LNCaP clone FGC (cell line): ENCODE measurements at regions not wholly inside any gene's neighbourhood (a gene's known extent, or its start where the extent isn't known, plus 50 kb on each side); places are given as distances from the start of the nearest gene placed in this dataset.
A peak's percentile ranks its signal among the peaks of the same experiment; 100 is the strongest.

Experiments used
- DNase-seq: peaks from one replicate; pipeline ENCODE4 v3.0.0-alpha.2; 2011; ENCODE audit warnings: low read depth
- H3K4me3 ChIP-seq: 2 replicates; pipeline ENCODE4 v1.5.1; 2011; ENCODE audit warnings: mild to moderate bottlenecking, low read depth, low read length, control low read depth
- TF ChIP-seq, protein P1 (sequence below): IDR thresholded peaks from 2 replicates; pipeline ENCODE4 v1.5.1; 2012; ENCODE audit warnings: mild to moderate bottlenecking; ENCODE audit not compliant: control insufficient read depth, insufficient read depth; ENCODE audit errors: extremely low read depth

DNA sequence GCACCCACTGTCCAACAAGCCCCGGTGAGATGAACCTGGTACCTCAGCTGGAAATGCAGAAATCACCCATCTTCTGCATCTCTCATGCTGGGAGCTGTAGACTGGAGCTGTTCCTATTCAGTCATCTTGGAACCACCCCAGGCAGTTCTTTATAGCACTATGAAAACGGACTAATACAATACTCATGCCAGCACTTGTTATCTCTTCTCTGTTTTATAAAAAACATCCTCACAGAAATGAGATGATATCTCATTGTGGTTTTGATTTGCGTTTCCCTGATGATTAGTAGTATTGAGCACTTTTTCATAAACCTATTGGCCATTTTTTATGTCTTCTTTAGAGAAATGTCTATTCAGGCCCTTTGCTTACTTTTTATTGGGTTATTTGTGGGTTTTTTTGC lies 156.2 kb upstream of the ARPP21 start:
- H3K4me3 ChIP-seq = no peak overlapping the region
- TF ChIP-seq, protein P1, sequence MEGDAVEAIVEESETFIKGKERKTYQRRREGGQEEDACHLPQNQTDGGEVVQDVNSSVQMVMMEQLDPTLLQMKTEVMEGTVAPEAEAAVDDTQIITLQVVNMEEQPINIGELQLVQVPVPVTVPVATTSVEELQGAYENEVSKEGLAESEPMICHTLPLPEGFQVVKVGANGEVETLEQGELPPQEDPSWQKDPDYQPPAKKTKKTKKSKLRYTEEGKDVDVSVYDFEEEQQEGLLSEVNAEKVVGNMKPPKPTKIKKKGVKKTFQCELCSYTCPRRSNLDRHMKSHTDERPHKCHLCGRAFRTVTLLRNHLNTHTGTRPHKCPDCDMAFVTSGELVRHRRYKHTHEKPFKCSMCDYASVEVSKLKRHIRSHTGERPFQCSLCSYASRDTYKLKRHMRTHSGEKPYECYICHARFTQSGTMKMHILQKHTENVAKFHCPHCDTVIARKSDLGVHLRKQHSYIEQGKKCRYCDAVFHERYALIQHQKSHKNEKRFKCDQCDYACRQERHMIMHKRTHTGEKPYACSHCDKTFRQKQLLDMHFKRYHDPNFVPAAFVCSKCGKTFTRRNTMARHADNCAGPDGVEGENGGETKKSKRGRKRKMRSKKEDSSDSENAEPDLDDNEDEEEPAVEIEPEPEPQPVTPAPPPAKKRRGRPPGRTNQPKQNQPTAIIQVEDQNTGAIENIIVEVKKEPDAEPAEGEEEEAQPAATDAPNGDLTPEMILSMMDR = no peak
- peak; percentile 53 for DNase-seq

DNA sequence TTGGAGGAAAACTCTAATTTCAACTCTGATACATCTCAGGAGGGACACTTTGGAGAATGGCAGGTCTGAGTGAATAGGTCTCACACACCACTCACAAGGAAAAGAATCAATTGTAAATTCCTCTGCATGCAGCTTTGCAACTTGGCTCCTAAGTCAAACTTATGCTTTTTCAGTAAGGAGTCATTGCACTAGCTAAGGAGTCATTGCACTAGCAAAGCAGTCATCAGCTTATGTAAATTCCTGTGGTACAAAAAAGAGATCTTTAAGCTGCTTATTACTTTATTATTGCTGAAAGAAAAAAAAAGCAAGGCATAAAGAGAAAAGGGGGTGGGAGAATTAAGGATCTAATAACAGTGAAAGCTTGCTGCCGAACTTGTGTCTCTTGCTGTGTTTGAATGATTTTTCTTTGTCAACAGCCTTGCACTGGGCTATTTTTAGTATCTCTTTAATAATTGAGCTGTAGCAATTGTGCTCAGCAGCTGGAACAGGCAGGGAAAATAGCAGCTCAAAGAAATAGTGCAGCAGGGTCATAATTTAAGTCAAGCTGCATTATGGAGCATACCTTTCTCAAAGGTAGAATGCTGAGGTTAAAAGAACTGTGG lies 154.3 kb upstream of the ARPP21 start:
- TF ChIP-seq, protein P1 = no peak
- DNase-seq = no peak

DNA sequence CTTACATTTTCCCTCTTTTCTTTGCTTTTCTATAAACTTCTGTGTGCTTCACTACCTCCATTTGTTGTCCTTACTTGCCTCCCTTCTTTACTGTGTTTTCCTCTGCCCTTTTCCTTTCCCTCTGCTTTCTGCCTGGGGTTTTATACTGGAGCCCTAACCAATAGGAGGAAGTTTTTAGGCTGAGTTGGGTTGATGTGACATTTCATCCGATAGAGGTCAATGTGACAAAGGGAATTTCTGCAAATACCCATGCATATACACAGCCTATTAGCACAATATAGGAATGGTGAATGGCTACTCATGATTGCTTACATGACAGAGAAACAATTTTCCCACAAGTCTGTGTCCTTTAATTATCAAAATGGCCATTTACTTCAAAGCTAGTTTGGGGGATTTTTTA lies 153.0 kb upstream of the ARPP21 start:
- DNase-seq = no peak
- TF ChIP-seq, protein P1 = peak; percentile 22; the same call in 1 of the 2 replicates
- H3K4me3 ChIP-seq = no peak overlapping the region

More for the DNA sequence above, 154.3 kb upstream of the ARPP21 start:
- H3K4me3 ChIP-seq = no peak overlapping the region

DNA sequence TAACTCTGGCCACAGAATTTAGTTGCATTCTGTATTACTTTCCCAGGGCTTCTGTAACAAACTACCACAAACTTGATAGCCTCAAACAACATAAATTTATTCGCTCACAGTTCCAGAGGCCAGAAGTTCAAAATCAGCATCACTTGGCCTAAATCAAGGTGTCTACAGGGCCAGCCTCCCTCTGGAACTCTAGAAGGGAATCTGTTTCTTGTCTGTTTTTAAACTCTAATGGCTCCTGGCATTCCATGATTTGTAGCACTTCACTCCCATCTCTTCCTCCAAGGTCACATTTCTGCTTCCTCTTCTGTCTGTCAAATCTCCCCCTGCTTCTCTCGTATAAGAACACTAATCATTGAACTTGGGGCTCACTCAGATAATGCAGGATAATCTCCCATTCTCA lies 151.9 kb upstream of the ARPP21 start:
- TF ChIP-seq, protein P1 = no peak
- no peak overlapping the region for H3K4me3 ChIP-seq
- DNase-seq = no peak

DNA sequence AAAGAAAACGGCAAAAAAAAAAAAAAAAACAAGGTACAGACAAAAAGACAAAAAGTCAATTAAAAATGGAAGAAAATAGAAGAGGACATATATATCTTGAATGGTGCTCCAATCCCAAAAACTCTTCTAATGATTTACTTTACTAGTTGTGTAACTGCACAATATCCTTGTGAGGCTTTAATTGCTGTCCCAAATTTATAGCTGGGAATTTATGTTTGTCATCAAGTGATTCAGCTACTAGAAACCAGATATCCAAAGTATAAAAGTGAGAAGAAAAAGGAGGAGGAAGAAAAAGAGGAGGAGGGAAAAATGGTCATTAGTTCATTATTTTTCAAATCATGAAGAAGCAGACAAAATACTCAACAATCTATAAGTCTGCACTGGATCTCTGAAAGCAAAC lies 150.8 kb upstream of the ARPP21 start:
- TF ChIP-seq, protein P1 = no peak
- H3K4me3 ChIP-seq = no peak overlapping the region
- DNase-seq = no peak

DNA sequence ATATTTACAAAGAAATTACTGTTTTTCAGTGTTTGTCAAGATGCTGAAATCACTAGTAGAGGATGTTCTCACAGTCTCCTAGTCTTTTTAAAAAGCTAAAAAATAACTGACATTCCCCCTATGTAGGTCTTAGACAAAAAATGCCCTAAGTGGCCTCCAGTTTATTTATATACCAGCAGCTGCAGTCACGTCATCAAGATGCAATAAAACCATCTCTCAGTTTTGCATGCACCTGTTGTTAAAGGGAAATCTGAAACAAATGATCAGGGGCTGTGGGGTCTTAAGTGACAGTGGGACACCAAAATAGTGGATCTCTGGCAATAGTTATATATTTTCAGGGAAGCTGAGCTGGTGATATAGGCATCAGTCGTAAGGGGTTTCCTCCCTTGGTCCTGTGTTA lies 146.5 kb upstream of the ARPP21 start:
- TF ChIP-seq, protein P1 = no peak

More for the DNA sequence above, 146.5 kb upstream of the ARPP21 start:
- H3K4me3 ChIP-seq = no peak overlapping the region
- DNase-seq = no peak
